ENCODE measurements at regions not wholly inside any gene's neighbourhood (a gene's known extent, or its start where the extent isn't known, plus 50 kb on each side); places are given as distances from the start of the nearest gene placed in this dataset.

DNA sequence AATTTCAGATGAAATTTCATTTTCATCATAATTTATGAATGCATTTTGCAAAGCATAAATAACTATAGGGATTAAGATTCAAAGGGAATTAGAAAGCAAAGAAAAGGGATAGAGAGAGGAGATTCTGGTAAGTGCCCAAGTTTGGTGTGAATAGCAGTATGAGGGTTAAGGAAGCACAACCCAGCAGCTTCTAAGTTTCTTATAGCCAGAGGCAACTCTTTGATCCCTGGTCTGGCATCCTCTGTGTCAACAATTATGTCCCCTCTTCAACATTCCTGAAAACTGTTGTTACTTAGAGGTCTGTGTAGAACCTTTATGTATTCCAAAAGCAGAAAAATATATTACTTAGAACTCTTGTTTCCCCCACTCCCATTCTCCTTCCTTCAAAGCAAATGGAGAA lies 171.6 kb upstream of the SATB2 start:
- TF ChIP-seq, protein P1, sequence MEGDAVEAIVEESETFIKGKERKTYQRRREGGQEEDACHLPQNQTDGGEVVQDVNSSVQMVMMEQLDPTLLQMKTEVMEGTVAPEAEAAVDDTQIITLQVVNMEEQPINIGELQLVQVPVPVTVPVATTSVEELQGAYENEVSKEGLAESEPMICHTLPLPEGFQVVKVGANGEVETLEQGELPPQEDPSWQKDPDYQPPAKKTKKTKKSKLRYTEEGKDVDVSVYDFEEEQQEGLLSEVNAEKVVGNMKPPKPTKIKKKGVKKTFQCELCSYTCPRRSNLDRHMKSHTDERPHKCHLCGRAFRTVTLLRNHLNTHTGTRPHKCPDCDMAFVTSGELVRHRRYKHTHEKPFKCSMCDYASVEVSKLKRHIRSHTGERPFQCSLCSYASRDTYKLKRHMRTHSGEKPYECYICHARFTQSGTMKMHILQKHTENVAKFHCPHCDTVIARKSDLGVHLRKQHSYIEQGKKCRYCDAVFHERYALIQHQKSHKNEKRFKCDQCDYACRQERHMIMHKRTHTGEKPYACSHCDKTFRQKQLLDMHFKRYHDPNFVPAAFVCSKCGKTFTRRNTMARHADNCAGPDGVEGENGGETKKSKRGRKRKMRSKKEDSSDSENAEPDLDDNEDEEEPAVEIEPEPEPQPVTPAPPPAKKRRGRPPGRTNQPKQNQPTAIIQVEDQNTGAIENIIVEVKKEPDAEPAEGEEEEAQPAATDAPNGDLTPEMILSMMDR (IDR thresholded peaks at IDR 0.05; ENCODE audit: borderline replicate concordance, extremely low read depth, low read length, poor library complexity, severe bottlenecking), result no peak
- TF ChIP-seq EZH2 (IDR thresholded peaks at IDR 0.05; ENCODE audit: borderline replicate concordance, low read depth, low read length, severe bottlenecking), result no peak
